Lung (tissue), 11 donors: ENCODE measurements at regions not wholly inside any gene's neighbourhood (a gene's known extent, or its start where the extent isn't known, plus 50 kb on each side); places are given as distances from the start of the nearest gene placed in this dataset.

ENCODE experiments used
- ATAC-seq: fragments of 200-7000 bp; cut with Tn5 transposase; one replicate; pipeline ENCODE4 v1.9.1; 2020; ENCODE audit warnings: moderate number of reproducible peaks; ENCODE audit not compliant: insufficient read depth, low FRiP score
- DNase-seq, 3 donors: peaks; one replicate each; pipeline ENCODE4 v3.0.0-alpha.2; 2013 to 2017
- H3K27ac ChIP-seq, 2 donors: one replicate each; pipeline ENCODE4 v1.5.1; 2013; ENCODE audit warnings: mild to moderate bottlenecking in 2 of 2, moderate library complexity in 2 of 2, control low read depth in 1 of 2, inconsistent platforms in 1 of 2, low read depth in 1 of 2, low read length in 1 of 2
- H3K27me3 ChIP-seq, 3 donors: one replicate each; pipeline ENCODE4 v1.5.1; 2013; ENCODE audit warnings: low read length in 2 of 3; ENCODE audit not compliant: control insufficient read depth in 3 of 3, insufficient read depth in 3 of 3
- H3K36me3 ChIP-seq, 4 donors: one replicate each; pipeline ENCODE4 v1.5.1; 2013; ENCODE audit warnings: low read length in 4 of 4, mild to moderate bottlenecking in 1 of 4, moderate library complexity in 1 of 4; ENCODE audit not compliant: control insufficient read depth in 4 of 4, insufficient read depth in 4 of 4
- H3K4me1 ChIP-seq, 5 donors: one replicate each; pipeline ENCODE4 v1.5.1; 2013; ENCODE audit warnings: low read length in 5 of 5, mild to moderate bottlenecking in 2 of 5, moderate library complexity in 1 of 5; ENCODE audit not compliant: control insufficient read depth in 5 of 5, insufficient read depth in 5 of 5
- H3K4me3 ChIP-seq: one replicate; pipeline ENCODE4 v1.5.1; 2013; ENCODE audit warnings: mild to moderate bottlenecking, control low read depth, moderate library complexity
- H3K9ac ChIP-seq, 2 donors: one replicate each; pipeline ENCODE4 v1.5.1; 2013; ENCODE audit warnings: low read length in 2 of 2, control low read depth in 1 of 2; ENCODE audit not compliant: insufficient read depth in 1 of 2
- H3K9me3 ChIP-seq, 4 donors: one replicate each; pipeline ENCODE4 v1.5.1; 2013; ENCODE audit warnings: low read length in 3 of 4, mild to moderate bottlenecking in 1 of 4, moderate library complexity in 1 of 4; ENCODE audit not compliant: control insufficient read depth in 4 of 4, insufficient read depth in 3 of 4
- CTCF ChIP-seq: IDR thresholded peaks from 2 replicates; pipeline ENCODE4 v1.5.1; 2012; ENCODE audit warnings: mild to moderate bottlenecking; ENCODE audit errors: control extremely low read depth, extremely low read depth
- WGBS, 2 donors: extraction: QIAGEN DNeasy Blood & Tissue Kit; methylation state at CpG; one replicate each; pipeline ENCODE4 v1.1.7; 2013; 5-methylcytosine and 5-hydroxymethylcytosine counted together
- donor health status: control.
- donor health status: control.
- donor health status: Bipolar disorder and iron deficiency.
- donor health status: healthy.
- donor health status: DM: yes; HTN: yes; CAD: no.

- Histone ChIP-seq H3K9me3 (no peaks in the 10 kb centered on the region), H3K4me3 (no peak overlapping the region), H3K27me3 (no peaks in the 10 kb centered on the region), H3K36me3 (no peaks in the 10 kb centered on the region), H3K9ac (no peak overlapping the region), H3K27ac (no peak overlapping the region), H3K4me1 (peaks cover 0 to 38% (median 4%) of the 10 kb centered on the region in 5 donors)
- TF ChIP-seq CTCF: no peak
- ATAC-seq: peak; percentile 32
- peak; percentile 37 to 93 (median 87) for DNase-seq
- WGBS, 2 donors: 24 to 31% methylated on average over 2 of the region's 2 CpGs
These were observed 380.5 kb upstream of the PRMT6 start for GRCh38 chr1:106676021-106676420.

- no peak for DNase-seq
- Histone ChIP-seq H3K4me1 (peaks cover 0 to 44% (median 4%) of the 10 kb centered on the region in 5 donors), H3K9ac (no peak overlapping the region), H3K36me3 (no peaks in the 10 kb centered on the region), H3K27me3 (no peaks in the 10 kb centered on the region), H3K27ac (no peak overlapping the region), H3K4me3 (no peak overlapping the region), H3K9me3 (no peaks in the 10 kb centered on the region)
- no peak for ATAC-seq
- WGBS, 2 donors: 68 to 82% methylated on average over 3 of the region's 3 CpGs
- no peak for TF ChIP-seq CTCF
These were observed 379.3 kb upstream of the PRMT6 start for GRCh38 chr1:106677181-106677580.

- 52 to 72% methylated on average over 3 of the region's 3 CpGs for WGBS, 2 donors
- DNase-seq (peak in 1 of 3 donors; percentile 7), ATAC-seq (no peak)
- no peaks in the 10 kb centered on the region for H3K36me3 ChIP-seq
- no peaks in the 10 kb centered on the region for H3K9me3 ChIP-seq
- H3K4me3 ChIP-seq: no peak overlapping the region
- H3K4me1 ChIP-seq: peaks cover 0 to 44% (median 4%) of the 10 kb centered on the region in 5 donors
- no peaks in the 10 kb centered on the region for H3K27me3 ChIP-seq
- no peak for TF ChIP-seq CTCF
- no peak overlapping the region for H3K9ac ChIP-seq
- H3K27ac ChIP-seq: no peak overlapping the region
These were observed 378.8 kb upstream of the PRMT6 start for GRCh38 chr1:106677721-106678120.
